ENCODE measurements at regions not wholly inside any gene's neighbourhood (a gene's known extent, or its start where the extent isn't known, plus 50 kb on each side); places are given as distances from the start of the nearest gene placed in this dataset.

- Mint-ChIP-seq H3K27ac (no peak overlapping the region), H3K9me3 (no peaks in the 10 kb centered on the region), H3K4me3 (no peak overlapping the region), H3K4me1 (peaks cover 2% of the 10 kb centered on the region), H3K27me3 (ENCODE audit: low read depth in 3 of 3) (peaks cover 0 to 3% (median 2%) of the 10 kb centered on the region in 3 donors), H3K36me3 (no peaks in the 10 kb centered on the region)
- no peaks in the 10 kb centered on the region for H3K36me3 ChIP-seq (replicated peaks in 1 of 2; ENCODE audit: control insufficient read depth in 1 of 2, insufficient read depth in 2 of 2, low read length in 2 of 2)
- no peak overlapping the region for H3K4me3 ChIP-seq (replicated peaks in 1 of 3; ENCODE audit: low read depth in 2 of 3, low read length in 3 of 3)
- no peaks in the 10 kb centered on the region for H3K4me1 ChIP-seq (ENCODE audit: control insufficient read depth in 1 of 2, insufficient read depth in 2 of 2, low read length in 2 of 2)
- H3K4me2 ChIP-seq (replicated peaks; ENCODE audit: extremely low read depth, low read length, poor library complexity, severe bottlenecking) = no peak overlapping the region
- WGBS (ENCODE audit: insufficient coverage) = 43% methylated on average over 15 of the region's 33 CpGs
- H3K27ac ChIP-seq (ENCODE audit: low read depth in 1 of 2, low read length in 2 of 2) = no peak overlapping the region
- peak; percentile 6 to 33 (median 28) for DNase-seq
- H4K20me1 ChIP-seq (ENCODE audit: insufficient read depth, low read length) = no peaks in the 10 kb centered on the region
- intact Hi-C loops (cut with micrococcal nuclease) = no loop called here
- no peaks in the 10 kb centered on the region for H3K9me3 ChIP-seq (replicated peaks in 1 of 2; ENCODE audit: control insufficient read depth in 1 of 2, insufficient read depth in 1 of 2, low read length in 2 of 2)
- no peak overlapping the region for H3K9ac ChIP-seq (ENCODE audit: insufficient read depth, low read length, poor library complexity, severe bottlenecking)
- TF ChIP-seq CTCF (IDR thresholded peaks at IDR 0.05) = peak; percentile 77
- H3K79me2 ChIP-seq (ENCODE audit: insufficient read depth, low read length) = no peaks in the 10 kb centered on the region
- H2AFZ ChIP-seq (ENCODE audit: insufficient read depth, low read depth, low read length, poor library complexity, severe bottlenecking) = no peak overlapping the region
- no peaks in the 10 kb centered on the region for H3K27me3 ChIP-seq (ENCODE audit: control insufficient read depth in 2 of 2, insufficient read depth in 2 of 2, low read length in 2 of 2)
Measured at GRCh38 chr10:52883996-52884871, 111.7 kb upstream of the MBL2 start.

DNA sequence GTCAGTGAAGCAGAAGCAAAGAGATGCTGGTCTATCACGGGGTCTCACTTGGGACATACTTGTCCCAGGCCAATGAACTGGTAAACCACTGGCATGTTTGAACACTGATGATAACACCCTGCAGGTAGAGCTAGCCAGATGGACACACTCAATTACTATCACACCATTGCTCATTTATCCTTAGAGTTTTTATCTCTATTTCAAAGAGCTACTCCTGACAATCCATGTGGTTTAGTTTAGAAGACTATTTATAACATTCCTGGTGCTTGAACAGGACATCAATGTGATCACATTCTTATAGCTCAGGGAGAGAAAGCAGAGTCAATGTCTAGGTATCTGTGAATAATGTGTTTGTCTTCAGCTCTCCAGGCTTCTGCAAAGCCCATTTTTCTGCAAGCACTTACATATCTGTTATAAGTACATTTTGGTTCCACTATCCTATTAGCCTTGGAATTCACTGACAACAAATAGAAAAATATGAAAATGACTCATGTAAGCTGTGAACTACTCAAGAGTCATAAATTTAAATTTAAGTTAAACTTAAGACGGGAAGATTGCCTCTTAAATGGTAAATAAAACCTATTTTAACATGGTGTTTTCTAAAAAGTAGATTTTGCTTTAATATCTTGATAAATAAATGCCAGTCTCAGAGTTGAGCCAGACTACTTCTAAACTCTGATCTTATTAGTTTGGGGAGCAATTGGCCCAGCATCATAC, 106.7 kb upstream of the MBL2 start:
- intact Hi-C loops (cut with micrococcal nuclease) = no loop called here
- Mint-ChIP-seq H3K9me3 (no peaks in the 10 kb centered on the region), H3K4me3 (no peak overlapping the region), H3K4me1 (no peaks in the 10 kb centered on the region), H3K36me3 (no peaks in the 10 kb centered on the region), H3K27ac (no peak overlapping the region), H3K27me3 (ENCODE audit: low read depth in 3 of 3) (peaks cover 0 to 2% (median 0%) of the 10 kb centered on the region in 3 donors)
- H3K9me3 ChIP-seq (replicated peaks in 1 of 2; ENCODE audit: control insufficient read depth in 1 of 2, insufficient read depth in 1 of 2, low read length in 2 of 2) = no peaks in the 10 kb centered on the region
- H3K4me2 ChIP-seq (replicated peaks; ENCODE audit: extremely low read depth, low read length, poor library complexity, severe bottlenecking) = no peak overlapping the region
- TF ChIP-seq CTCF (IDR thresholded peaks at IDR 0.05) = no peak
- H4K20me1 ChIP-seq (ENCODE audit: insufficient read depth, low read length) = no peaks in the 10 kb centered on the region
- 83% methylated on average over 1 of the region's 2 CpGs for WGBS (ENCODE audit: insufficient coverage)
- H3K4me3 ChIP-seq (replicated peaks in 1 of 3; ENCODE audit: low read depth in 2 of 3, low read length in 3 of 3) = no peak overlapping the region
- no peak overlapping the region for H2AFZ ChIP-seq (ENCODE audit: insufficient read depth, low read depth, low read length, poor library complexity, severe bottlenecking)
- no peak overlapping the region for H3K9ac ChIP-seq (ENCODE audit: insufficient read depth, low read length, poor library complexity, severe bottlenecking)
- no peaks in the 10 kb centered on the region for H3K36me3 ChIP-seq (replicated peaks in 1 of 2; ENCODE audit: control insufficient read depth in 1 of 2, insufficient read depth in 2 of 2, low read length in 2 of 2)
- no peaks in the 10 kb centered on the region for H3K79me2 ChIP-seq (ENCODE audit: insufficient read depth, low read length)
- H3K4me1 ChIP-seq (ENCODE audit: control insufficient read depth in 1 of 2, insufficient read depth in 2 of 2, low read length in 2 of 2) = no peaks in the 10 kb centered on the region
- DNase-seq = no peak
- no peaks in the 10 kb centered on the region for H3K27me3 ChIP-seq (ENCODE audit: control insufficient read depth in 2 of 2, insufficient read depth in 2 of 2, low read length in 2 of 2)
- H3K27ac ChIP-seq (ENCODE audit: low read depth in 1 of 2, low read length in 2 of 2) = no peak overlapping the region
